ENCODE measurements at regions not wholly inside any gene's neighbourhood (a gene's known extent, or its start where the extent isn't known, plus 50 kb on each side); places are given as distances from the start of the nearest gene placed in this dataset.

DNA sequence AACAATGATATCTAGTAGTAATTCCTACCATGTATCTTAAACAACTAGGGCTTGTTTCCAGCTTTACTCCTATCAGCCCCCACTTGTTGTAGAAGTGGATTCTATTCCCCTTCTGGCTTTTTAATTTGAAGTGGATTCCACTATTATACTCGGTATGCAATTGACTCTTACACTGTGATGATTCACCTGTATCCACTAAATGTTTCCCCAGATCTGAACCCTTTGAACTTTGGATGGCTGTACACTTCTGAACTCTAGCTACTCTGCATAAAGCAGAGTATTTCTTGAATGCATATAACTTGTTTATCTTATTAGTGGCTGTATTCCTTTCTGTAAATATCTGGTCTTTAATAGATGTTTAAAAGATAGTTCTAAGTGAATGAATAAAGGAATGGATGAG lies 538.4 kb upstream of the NRSN1 start:
- TF ChIP-seq, protein P1, sequence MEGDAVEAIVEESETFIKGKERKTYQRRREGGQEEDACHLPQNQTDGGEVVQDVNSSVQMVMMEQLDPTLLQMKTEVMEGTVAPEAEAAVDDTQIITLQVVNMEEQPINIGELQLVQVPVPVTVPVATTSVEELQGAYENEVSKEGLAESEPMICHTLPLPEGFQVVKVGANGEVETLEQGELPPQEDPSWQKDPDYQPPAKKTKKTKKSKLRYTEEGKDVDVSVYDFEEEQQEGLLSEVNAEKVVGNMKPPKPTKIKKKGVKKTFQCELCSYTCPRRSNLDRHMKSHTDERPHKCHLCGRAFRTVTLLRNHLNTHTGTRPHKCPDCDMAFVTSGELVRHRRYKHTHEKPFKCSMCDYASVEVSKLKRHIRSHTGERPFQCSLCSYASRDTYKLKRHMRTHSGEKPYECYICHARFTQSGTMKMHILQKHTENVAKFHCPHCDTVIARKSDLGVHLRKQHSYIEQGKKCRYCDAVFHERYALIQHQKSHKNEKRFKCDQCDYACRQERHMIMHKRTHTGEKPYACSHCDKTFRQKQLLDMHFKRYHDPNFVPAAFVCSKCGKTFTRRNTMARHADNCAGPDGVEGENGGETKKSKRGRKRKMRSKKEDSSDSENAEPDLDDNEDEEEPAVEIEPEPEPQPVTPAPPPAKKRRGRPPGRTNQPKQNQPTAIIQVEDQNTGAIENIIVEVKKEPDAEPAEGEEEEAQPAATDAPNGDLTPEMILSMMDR (IDR thresholded peaks at IDR 0.05): no peak
- ATAC-seq (ENCODE audit: low FRiP score): no peak
- DNase-seq (ENCODE audit: low spot score): no peak

DNA sequence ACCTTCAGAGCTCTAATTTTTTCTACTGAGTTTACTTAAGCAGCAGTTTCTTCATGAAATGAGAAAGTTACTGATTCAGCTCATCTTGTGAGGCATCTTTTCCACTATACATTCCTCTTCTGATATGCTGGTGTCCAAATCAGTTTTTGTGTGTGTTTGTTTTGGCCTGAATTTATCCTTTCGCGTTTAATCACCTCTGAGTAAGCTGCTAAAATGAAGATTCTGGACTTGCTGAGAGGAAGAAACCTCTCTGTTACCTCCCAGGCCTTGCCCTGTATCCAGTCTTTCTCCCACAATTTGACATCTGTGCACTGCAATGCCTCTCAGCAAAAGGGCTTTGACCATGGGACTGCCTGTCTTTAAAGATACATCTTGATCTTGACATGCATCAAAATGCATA lies 536.2 kb upstream of the NRSN1 start:
- ATAC-seq (ENCODE audit: low FRiP score): no peak

GRCh38 chr6:23590498-23591126 lies 535.4 kb upstream of the NRSN1 start:
- DNase-seq (ENCODE audit: low spot score) (no peak), ATAC-seq (ENCODE audit: low FRiP score) (no peak)
- TF ChIP-seq, protein P1 (IDR thresholded peaks at IDR 0.05): no peak

More for the DNA sequence above, 536.2 kb upstream of the NRSN1 start:
- TF ChIP-seq, protein P1 (IDR thresholded peaks at IDR 0.05): no peak
- no peak for DNase-seq (ENCODE audit: low spot score)

GRCh38 chr6:23591761-23592160 lies 534.3 kb upstream of the NRSN1 start:
- TF ChIP-seq, protein P1 (IDR thresholded peaks at IDR 0.05): no peak
- ATAC-seq (ENCODE audit: low FRiP score): no peak
- no peak for DNase-seq (ENCODE audit: low spot score)

DNA sequence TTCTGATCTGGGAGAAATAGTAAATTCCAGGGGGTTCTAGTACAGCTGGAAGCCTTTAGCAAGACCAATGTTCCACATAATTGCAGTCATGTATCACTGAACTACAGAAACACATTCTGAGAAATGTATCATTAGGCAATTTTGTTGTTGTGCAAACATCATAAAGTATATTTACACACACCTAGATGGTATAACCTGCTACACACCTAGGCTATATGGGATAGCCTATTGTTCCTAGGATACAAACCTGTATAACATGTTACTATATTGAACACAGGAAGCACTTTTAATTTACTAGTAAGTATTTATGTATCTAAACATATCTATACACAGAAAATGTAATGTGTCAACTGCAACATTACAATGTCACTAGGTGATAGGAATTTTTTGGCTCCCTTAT lies 525.9 kb upstream of the NRSN1 start:
- TF ChIP-seq, protein P1 (IDR thresholded peaks at IDR 0.05): no peak
- ATAC-seq (ENCODE audit: low FRiP score) (no peak), DNase-seq (ENCODE audit: low spot score) (no peak)

DNA sequence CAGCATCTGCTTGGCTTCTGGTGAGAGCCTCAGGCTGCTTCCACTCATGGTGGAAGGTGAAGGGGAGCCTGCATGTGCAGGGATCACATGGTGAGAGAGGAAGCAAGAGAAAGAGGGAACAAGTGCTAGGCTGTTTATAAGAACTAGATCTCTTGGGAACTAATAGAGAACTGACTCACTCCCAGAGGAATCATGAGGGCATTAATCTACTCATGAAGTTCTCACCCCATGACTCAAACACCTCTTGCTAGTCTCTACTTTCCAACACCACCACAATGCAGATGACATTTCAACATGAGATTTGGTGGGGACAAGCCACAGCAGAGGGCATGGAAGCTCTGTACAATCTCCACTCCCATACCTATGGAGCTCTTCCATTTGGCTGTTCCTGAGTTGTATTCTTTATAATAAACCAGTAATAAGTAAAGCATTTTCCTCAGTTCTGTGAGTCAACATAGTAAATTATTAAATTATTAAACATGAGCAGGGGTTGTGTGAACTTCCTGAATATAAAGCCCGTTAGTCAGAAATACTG lies 524.1 kb upstream of the NRSN1 start:
- TF ChIP-seq, protein P1 (IDR thresholded peaks at IDR 0.05): no peak
- DNase-seq (ENCODE audit: low spot score) (no peak), ATAC-seq (ENCODE audit: low FRiP score) (no peak)

DNA sequence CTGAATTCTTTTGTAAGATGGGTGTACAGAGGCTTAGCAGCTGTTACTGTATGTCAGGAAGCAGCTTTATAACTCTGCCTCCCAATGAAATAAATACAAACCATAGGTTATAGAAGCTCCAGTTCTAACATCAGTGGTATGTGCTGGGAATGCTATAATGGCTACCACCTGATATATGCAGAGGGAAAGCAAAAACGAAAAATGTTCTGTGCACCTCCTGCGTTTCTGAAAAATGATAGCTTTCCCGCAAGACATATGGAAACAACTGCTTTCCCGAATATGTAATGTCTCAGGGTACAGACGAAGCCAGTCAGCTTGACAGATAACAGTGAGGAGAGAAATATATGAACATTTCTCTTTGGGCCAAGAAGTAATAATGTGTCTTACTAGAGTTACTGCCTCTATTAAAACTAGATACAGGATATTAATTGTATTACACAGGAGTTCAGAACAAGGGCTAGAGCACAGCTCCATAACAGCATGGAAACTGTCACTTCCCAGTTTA lies 517.0 kb upstream of the NRSN1 start:
- ATAC-seq (ENCODE audit: low FRiP score) (no peak), DNase-seq (ENCODE audit: low spot score) (no peak)
- TF ChIP-seq, protein P1 (IDR thresholded peaks at IDR 0.05): no peak
